ENCODE measurements at regions not wholly inside any gene's neighbourhood (a gene's known extent, or its start where the extent isn't known, plus 50 kb on each side); places are given as distances from the start of the nearest gene placed in this dataset.

- Histone ChIP-seq H3K9me3 (ENCODE audit: control insufficient read depth, insufficient read depth, low read length) (no peaks in the 10 kb centered on the region), H3F3A (ENCODE audit: control insufficient read depth, insufficient read depth) (no peaks in the 10 kb centered on the region), H3K4me3 (ENCODE audit: low read length) (no peak overlapping the region), H3K36me3 (ENCODE audit: control insufficient read depth, low read length) (no peaks in the 10 kb centered on the region), H3K4me1 (ENCODE audit: control insufficient read depth, low read length) (no peaks in the 10 kb centered on the region), H3K79me2 (ENCODE audit: control insufficient read depth, low read length) (no peaks in the 10 kb centered on the region), H3K4me2 (ENCODE audit: low read length) (no peak overlapping the region), H4K20me1 (ENCODE audit: control insufficient read depth, insufficient read depth, low read depth, low read length) (no peaks in the 10 kb centered on the region), H3K27me3 (ENCODE audit: control insufficient read depth, low read length) (no peaks in the 10 kb centered on the region), H3K27ac (ENCODE audit: low read depth, low read length) (no peak overlapping the region), H3K9me2 (replicated peaks; ENCODE audit: control insufficient read depth, low read length) (no peaks in the 10 kb centered on the region)
- TF ChIP-seq, protein P1, sequence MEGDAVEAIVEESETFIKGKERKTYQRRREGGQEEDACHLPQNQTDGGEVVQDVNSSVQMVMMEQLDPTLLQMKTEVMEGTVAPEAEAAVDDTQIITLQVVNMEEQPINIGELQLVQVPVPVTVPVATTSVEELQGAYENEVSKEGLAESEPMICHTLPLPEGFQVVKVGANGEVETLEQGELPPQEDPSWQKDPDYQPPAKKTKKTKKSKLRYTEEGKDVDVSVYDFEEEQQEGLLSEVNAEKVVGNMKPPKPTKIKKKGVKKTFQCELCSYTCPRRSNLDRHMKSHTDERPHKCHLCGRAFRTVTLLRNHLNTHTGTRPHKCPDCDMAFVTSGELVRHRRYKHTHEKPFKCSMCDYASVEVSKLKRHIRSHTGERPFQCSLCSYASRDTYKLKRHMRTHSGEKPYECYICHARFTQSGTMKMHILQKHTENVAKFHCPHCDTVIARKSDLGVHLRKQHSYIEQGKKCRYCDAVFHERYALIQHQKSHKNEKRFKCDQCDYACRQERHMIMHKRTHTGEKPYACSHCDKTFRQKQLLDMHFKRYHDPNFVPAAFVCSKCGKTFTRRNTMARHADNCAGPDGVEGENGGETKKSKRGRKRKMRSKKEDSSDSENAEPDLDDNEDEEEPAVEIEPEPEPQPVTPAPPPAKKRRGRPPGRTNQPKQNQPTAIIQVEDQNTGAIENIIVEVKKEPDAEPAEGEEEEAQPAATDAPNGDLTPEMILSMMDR (IDR thresholded peaks at IDR 0.05; ENCODE audit: low read depth, low read length, poor library complexity, severe bottlenecking) = no peak
Observed at GRCh38 chr5:36444582-36445418, 143.1 kb upstream of the RANBP3L start.

DNA sequence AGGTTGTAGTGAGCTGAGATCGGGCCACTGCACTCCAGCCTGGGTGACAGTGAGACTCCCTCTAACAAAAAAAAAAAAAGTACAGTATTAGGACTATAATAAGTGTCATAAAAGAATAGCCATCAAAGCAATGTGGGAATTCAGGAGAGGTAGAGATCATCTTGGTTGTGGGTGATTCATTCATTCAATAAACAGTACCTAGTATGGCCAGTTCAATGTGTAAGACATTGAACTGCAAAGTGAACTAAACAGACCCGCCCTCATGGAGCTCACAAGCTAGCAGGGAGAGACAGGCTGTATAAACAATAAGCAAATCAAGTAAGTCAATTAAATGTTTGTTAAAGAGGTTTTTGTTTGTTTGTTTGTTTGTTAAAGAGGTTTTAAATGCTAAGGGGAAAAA is 146.1 kb upstream of the RANBP3L start:
- H3K27me3 ChIP-seq (ENCODE audit: control insufficient read depth, low read length) = no peaks in the 10 kb centered on the region
- H4K20me1 ChIP-seq (ENCODE audit: control insufficient read depth, insufficient read depth, low read depth, low read length) = no peaks in the 10 kb centered on the region
- no peaks in the 10 kb centered on the region for H3K9me3 ChIP-seq (ENCODE audit: control insufficient read depth, insufficient read depth, low read length)
- H3F3A ChIP-seq (ENCODE audit: control insufficient read depth, insufficient read depth) = no peaks in the 10 kb centered on the region
- no peaks in the 10 kb centered on the region for H3K9me2 ChIP-seq (replicated peaks; ENCODE audit: control insufficient read depth, low read length)
- TF ChIP-seq, protein P1 (IDR thresholded peaks at IDR 0.05; ENCODE audit: low read depth, low read length, poor library complexity, severe bottlenecking) = no peak
- no peak for TF ChIP-seq EZH2phosphoT487 (IDR thresholded peaks at IDR 0.05; ENCODE audit: borderline replicate concordance, low read length)
- no peak overlapping the region for H3K4me3 ChIP-seq (ENCODE audit: low read length)
- H3K4me1 ChIP-seq (ENCODE audit: control insufficient read depth, low read length) = no peaks in the 10 kb centered on the region
- H3K4me2 ChIP-seq (ENCODE audit: low read length) = no peak overlapping the region
- H3K36me3 ChIP-seq (ENCODE audit: control insufficient read depth, low read length) = no peaks in the 10 kb centered on the region
- H3K79me2 ChIP-seq (ENCODE audit: control insufficient read depth, low read length) = no peaks in the 10 kb centered on the region
- no peak overlapping the region for H3K27ac ChIP-seq (ENCODE audit: low read depth, low read length)

GRCh38 chr5:36450229-36451014 is 148.7 kb upstream of the RANBP3L start:
- no peaks in the 10 kb centered on the region for H3K27me3 ChIP-seq (ENCODE audit: control insufficient read depth, low read length)
- no peaks in the 10 kb centered on the region for H3K9me2 ChIP-seq (replicated peaks; ENCODE audit: control insufficient read depth, low read length)
- H3K79me2 ChIP-seq (ENCODE audit: control insufficient read depth, low read length) = no peaks in the 10 kb centered on the region
- H3K4me2 ChIP-seq (ENCODE audit: low read length) = no peak overlapping the region
- no peaks in the 10 kb centered on the region for H3K4me1 ChIP-seq (ENCODE audit: control insufficient read depth, low read length)
- no peak for TF ChIP-seq EZH2phosphoT487 (IDR thresholded peaks at IDR 0.05; ENCODE audit: borderline replicate concordance, low read length)
- TF ChIP-seq, protein P1 (IDR thresholded peaks at IDR 0.05; ENCODE audit: low read depth, low read length, poor library complexity, severe bottlenecking) = no peak
- H3K36me3 ChIP-seq (ENCODE audit: control insufficient read depth, low read length) = no peaks in the 10 kb centered on the region
- H3K4me3 ChIP-seq (ENCODE audit: low read length) = no peak overlapping the region
- H3K9me3 ChIP-seq (ENCODE audit: control insufficient read depth, insufficient read depth, low read length) = no peaks in the 10 kb centered on the region
- H3F3A ChIP-seq (ENCODE audit: control insufficient read depth, insufficient read depth) = no peaks in the 10 kb centered on the region
- no peak overlapping the region for H3K27ac ChIP-seq (ENCODE audit: low read depth, low read length)
- no peaks in the 10 kb centered on the region for H4K20me1 ChIP-seq (ENCODE audit: control insufficient read depth, insufficient read depth, low read depth, low read length)

Data from DOHH2 (cell line).